ENCODE measurements at regions not wholly inside any gene's neighbourhood (a gene's known extent, or its start where the extent isn't known, plus 50 kb on each side); places are given as distances from the start of the nearest gene placed in this dataset.

GRCh38 chr11:134643115-134644012 is 231.3 kb upstream of the B3GAT1 start:
- H3K27ac ChIP-seq (ENCODE audit: low read depth, low read length), result no peak overlapping the region
- ATAC-seq (no peak), DNase-seq (ENCODE audit: low read depth, low spot score) (no peak)
- no peaks in the 10 kb centered on the region for H3K9me2 ChIP-seq (ENCODE audit: insufficient read depth)
- H3K4me3 ChIP-seq (replicated peaks in 1 of 2; ENCODE audit: low read depth in 1 of 2, low read length in 2 of 2), result no peak overlapping the region
- POLR2A ChIA-PET, result no interaction called here
- intact Hi-C loops (cut with micrococcal nuclease), result no loop called here
- CTCF ChIA-PET, result no interaction called here
- RAD21 ChIA-PET (ENCODE audit: low non-redundant PET in 1 of 2, low total read pairs in 2 of 2, uncharacterized antibody in 2 of 2, unreplicated experiment in 2 of 2), result no interaction called here
- no peak overlapping the region for H3K9ac ChIP-seq (ENCODE audit: low read length)
- H3K36me3 ChIP-seq (ENCODE audit: control insufficient read depth in 1 of 2, insufficient read depth in 2 of 2, low read length in 2 of 2), result no peaks in the 10 kb centered on the region
- TF ChIP-seq CEBPB (IDR thresholded peaks at IDR 0.05; ENCODE audit: low read depth), result no peak
- TF ChIP-seq POLR2A (IDR thresholded peaks at IDR 0.05; ENCODE audit: borderline replicate concordance, extremely low read depth, insufficient read depth, insufficient read length), result no peak
- TF ChIP-seq SRF (IDR thresholded peaks at IDR 0.05; ENCODE audit: low read depth), result no peak
- no peak for TF ChIP-seq EZH2phosphoT487 (IDR thresholded peaks at IDR 0.05; ENCODE audit: borderline replicate concordance)
- no peak for TF ChIP-seq ZFX (IDR thresholded peaks at IDR 0.05)
- TF ChIP-seq SP1 (IDR thresholded peaks at IDR 0.05; ENCODE audit: low read depth), result no peak
- no peak for TF ChIP-seq REST (IDR thresholded peaks at IDR 0.05; ENCODE audit: low read depth)
- no peak for TF ChIP-seq ELF1 (IDR thresholded peaks at IDR 0.05; ENCODE audit: borderline replicate concordance, low read depth)
- no peak for TF ChIP-seq TCF7L2 (IDR thresholded peaks at IDR 0.05; ENCODE audit: borderline replicate concordance, extremely low read depth, insufficient read depth, insufficient read length)
- no peak for TF ChIP-seq EGR1 (IDR thresholded peaks at IDR 0.05; ENCODE audit: low read depth)
- TF ChIP-seq SIN3A (IDR thresholded peaks at IDR 0.05; ENCODE audit: low read depth), result no peak
- TF ChIP-seq RAD21 (IDR thresholded peaks at IDR 0.05; ENCODE audit: low read depth), result no peak
- no peak for TF ChIP-seq ZBTB33 (IDR thresholded peaks at IDR 0.05; ENCODE audit: extremely low read depth, insufficient replicate concordance, low read length)
- peaks cover 15 to 24% of the 10 kb centered on the region in 2 experiments for H3K4me1 ChIP-seq (ENCODE audit: control insufficient read depth in 1 of 2, insufficient read depth in 2 of 2, low read length in 2 of 2)
- no peak overlapping the region for H2AFZ ChIP-seq (ENCODE audit: low read depth, low read length, poor library complexity, severe bottlenecking)
- no peak overlapping the region for H3K4me2 ChIP-seq (ENCODE audit: low read length)
- no peaks in the 10 kb centered on the region for H3K79me2 ChIP-seq (ENCODE audit: insufficient read depth, low read length)
- H3K27me3 ChIP-seq (ENCODE audit: insufficient read depth, low read length), result peaks cover 12% of the 10 kb centered on the region; the same call in 1 of the 2 replicates
- no TSS peak for BruUV-seq (replicated peaks)
- no peaks in the 10 kb centered on the region for H3K9me3 ChIP-seq (ENCODE audit: control insufficient read depth in 1 of 2, insufficient read depth in 1 of 2, low read depth in 1 of 2, low read length in 2 of 2)
- no peaks in the 10 kb centered on the region for H4K20me1 ChIP-seq (ENCODE audit: insufficient read depth)

All from HCT116 (cell line).